SK-MEL-5 (cell line): ENCODE measurements at regions not wholly inside any gene's neighbourhood (a gene's known extent, or its start where the extent isn't known, plus 50 kb on each side); places are given as distances from the start of the nearest gene placed in this dataset.
A peak's percentile ranks its signal among the peaks of the same experiment; 100 is the strongest.

Experiments
- DNase-seq: peaks from one replicate; pipeline ENCODE4 v3.0.0-alpha.2; 2016; ENCODE audit warnings: low read depth, low spot score
- in situ Hi-C: cut with HindIII; loops from 2 replicates; pipeline ENCODE4 v1.10.0; 2016; ENCODE audit warnings: low sequenced_read_pairs, high pct_unique_total_duplicates, low pct_unique_long_range_greater_than_20kb

DNA sequence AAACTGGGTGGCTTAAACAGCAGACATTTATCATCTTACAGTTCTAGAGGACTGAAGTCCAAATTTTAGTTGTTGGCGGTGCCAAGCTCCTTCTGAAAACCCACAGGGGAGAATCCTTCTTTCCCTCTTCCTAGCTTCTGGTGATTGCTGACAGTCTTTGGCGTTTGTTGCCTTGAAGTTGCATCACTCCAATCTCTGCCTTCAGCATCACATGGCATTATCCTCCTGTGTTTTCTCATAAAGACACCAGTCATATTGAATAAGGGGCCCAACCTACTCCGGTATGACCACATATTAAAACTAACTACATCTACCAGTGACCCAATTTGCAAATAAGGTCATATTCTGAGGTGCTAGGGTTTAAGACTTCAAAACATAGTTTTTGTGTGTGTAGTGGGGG is 472.1 kb upstream of the IGFBP3 start:
- in situ Hi-C loops, result no loop called here
- DNase-seq, result no peak

DNA sequence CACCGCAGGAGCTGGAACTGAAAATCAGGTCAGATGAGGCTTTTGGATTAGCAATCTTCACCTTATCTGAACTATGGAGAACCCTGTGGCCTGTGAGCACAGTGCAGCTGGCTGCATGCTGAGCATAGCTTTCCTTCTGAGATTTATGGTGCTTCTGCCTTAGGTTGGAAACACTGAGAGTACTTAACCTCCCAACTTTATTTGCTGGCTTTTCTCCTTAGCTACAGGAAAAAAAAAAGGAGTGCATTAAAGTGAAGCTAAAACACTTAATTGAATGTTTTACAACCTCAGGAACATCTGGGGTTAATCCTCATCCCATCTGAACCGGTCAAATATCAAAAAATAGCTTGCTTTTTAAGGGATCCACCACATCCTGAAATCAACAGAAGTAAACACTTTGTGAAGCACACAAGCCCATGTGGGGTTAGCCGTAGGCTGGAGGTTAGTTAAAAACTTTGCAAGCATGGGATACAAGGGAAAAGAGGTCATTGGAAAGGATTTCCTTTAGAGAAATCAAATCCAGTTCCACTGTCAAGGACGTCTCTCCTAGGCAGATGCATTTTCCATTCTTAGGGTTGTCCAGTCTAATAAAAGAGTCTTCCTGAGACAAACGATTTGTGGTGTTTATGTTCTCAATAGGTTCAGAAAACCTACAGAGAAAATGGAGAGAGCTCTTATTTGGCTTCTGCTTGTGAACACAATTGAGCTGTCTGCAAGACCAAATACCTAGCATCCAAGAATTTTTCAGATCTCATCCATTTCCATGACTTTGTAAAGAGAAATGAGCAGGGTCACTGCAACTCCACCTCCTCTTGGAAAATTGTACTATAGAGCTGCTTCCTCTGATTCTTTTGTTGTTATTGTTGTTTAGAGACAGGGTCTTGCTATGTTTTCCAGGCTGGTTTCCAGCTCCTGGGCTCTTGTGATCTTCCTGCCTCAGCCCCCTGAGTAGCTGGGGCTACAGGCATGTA is 470.4 kb upstream of the IGFBP3 start:
- no peak for DNase-seq
- in situ Hi-C loops, result no loop called here

DNA sequence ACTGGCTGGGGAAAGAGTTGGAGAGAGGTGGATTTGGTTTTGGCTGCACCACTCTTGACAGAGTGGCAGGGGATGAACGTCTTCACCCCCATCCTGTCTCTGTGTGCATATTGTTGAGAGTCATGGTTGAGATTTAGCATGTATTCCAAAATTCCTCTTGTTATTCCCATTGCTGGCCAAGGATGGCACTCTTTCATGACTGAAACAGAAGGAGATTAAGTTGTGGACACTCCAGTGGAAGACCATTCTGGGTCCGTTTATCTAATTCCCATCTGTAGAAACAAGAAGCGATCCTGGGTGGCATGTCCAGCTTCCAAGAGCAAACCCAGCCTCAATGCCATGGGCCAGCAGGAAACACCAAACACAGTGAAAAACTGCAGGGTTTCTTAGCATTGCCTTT is 469.0 kb upstream of the IGFBP3 start:
- DNase-seq, result peak; percentile 22
- in situ Hi-C loops, result no loop called here

DNA sequence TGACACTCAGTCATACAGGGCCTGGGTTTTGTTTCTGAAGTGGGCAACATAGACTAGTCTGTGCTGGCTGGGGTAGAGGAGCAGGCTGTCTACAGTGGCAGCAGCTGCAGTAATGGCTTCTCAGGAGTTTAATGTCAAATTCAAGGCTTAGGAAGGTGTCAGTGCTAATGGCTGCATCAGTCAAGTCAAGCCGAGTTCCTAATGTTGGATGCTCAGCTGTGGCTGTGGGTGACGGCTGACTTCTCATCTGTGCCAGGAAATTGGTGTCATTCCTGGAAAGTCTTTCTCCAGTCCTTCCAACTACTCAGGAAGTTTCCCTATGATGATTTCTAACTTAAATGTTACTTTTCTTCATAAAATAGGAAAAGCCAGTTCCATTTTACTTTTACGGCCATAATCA is 468.1 kb upstream of the IGFBP3 start:
- in situ Hi-C loops, result no loop called here
- no peak for DNase-seq

DNA sequence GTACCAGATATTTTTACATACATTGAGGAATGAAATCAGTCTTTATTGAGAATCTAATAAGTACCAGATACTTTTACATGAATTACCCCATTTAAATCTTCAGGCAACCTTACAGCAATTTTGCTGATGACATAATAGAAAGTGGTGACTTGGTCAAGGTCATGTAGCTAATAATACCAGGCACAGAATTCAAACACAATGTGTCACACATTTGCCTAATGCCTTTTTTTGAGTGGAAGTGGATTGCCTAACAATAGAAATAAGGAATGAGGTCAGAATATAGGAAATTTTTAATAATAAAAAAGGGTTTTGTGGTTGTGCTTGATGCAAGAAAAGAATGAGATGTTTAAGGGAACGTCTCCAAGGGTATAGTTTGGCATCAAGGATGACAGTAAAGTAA is 466.6 kb upstream of the IGFBP3 start:
- no peak for DNase-seq
- in situ Hi-C loops, result no loop called here

DNA sequence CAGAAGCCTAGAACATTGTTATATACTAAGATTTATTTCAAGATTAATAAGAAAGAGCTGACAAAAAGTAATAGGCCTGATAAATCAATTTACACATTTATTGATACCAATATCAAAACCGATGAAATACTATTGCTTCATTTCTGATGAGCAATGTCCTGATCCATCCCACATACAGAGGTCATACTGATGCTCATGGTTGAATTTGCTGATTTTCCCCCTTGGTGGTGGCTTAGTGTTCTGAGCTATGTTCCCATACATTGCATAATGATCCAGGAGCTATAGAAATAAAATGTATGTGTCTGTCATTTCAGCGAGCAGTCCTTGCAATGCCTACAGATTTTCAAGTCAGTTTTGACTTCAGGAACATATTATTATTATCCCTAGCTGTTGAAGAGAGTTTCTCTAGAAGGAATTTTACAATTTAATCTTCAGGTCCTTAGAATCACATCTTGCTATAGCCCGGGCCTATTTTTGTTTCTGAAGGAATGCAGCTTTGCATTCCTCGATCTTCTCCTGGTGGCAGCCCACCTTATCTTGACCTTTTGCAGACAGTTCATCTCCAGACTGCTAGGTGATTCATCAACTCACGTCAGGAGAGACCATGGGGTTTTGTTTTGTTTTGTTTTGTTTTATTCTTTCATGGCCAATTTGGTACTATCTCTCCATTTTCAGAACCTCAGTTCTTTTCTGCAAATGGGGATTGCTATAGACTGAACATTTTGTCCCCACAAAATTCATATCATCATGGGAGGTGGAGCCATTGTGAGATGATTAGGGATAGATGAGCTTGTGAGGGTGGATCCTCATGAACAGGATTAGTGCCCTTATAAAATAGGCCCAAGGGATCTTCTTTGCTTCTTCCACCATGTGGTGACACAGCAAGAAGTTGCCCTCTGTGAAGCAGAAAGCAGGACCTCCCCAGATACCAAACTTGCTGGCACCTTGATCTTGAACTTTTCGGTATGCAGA is 465.6 kb upstream of the IGFBP3 start:
- in situ Hi-C loops, result no loop called here
- DNase-seq, result no peak

DNA sequence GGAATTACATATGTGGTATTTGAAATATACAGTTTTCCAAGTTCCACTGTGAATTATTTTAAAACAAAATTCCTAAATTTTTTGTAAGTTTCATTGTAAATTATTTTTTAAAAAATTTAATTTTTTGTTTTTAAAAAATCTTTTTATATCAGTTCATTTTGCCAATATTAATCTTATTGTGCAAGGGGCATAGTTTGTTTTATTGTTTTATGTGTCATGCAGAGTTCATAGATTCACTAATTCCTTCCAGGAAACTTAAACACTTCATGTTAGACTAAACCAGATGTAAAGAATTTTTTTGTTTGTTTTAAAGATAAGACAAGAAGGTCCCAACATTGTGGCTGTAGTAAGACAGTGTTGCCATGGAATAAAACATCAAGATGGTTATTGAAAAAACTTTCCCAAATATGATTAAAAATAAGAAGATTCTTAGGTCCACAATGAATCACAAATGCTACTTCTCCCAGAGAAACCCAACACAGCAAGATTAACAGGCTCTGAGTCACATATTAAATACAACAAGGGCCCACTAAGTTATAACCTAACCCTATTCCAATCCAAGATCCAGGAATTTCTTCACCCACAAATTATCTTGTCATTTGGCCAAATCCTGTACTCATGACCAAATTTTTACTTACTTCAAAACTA is 464.7 kb upstream of the IGFBP3 start:
- in situ Hi-C loops, result no loop called here
- DNase-seq, result no peak

DNA sequence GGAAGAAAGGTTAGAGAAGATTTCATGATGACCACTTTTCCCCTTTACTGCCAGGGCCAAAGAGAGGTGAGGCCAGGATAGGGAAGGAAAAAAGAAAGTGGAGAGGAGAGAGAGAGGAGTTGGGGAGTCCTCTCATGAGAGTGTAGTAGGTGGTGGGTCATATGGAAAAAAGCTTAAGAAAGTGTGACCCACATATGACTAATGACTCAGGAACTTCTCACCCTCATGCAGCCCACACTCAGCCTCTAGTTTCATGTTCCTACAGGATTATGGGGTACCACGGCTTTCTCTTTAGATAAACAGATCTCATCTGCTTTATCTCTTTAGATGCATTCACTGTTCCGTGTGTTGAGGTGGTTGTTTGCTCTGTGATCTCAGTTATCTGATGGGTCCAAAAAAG is 462.5 kb upstream of the IGFBP3 start:
- in situ Hi-C loops, result no loop called here

DNA sequence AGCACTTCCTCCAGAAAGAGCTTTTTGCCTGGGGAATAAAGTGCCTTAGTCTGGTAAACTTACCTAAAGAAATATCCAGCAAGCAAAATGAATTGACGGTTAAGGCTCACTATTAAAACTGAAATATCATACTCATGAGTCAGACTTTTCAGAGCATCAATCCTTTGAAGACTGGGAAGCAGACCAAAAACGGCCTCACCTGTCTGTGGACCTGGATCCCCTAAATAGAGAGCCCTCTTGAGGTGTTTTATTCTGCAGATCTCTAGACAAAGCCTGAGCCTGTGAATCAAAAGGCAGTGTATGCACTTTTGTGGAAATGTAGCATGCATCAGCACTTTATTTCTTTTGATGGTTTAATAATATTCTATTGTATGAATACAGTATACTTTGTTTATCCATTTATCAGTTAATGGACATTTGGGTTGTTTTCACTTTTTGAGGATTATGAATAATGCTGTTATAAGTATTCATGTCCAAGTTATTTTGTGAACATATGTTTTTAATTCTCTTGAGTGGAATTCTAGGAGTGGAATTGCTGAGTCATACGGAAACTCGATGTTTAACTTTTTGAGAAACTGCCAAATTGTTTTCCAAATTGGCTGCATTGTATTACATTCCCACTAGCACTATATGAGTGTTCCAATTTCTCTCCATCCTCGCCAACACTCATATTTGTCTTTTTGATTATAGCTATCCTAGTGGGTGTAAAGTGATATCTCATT is 449.0 kb upstream of the IGFBP3 start:
- in situ Hi-C loops, result no loop called here

More for the DNA sequence above, 462.5 kb upstream of the IGFBP3 start:
- DNase-seq, result no peak

DNA sequence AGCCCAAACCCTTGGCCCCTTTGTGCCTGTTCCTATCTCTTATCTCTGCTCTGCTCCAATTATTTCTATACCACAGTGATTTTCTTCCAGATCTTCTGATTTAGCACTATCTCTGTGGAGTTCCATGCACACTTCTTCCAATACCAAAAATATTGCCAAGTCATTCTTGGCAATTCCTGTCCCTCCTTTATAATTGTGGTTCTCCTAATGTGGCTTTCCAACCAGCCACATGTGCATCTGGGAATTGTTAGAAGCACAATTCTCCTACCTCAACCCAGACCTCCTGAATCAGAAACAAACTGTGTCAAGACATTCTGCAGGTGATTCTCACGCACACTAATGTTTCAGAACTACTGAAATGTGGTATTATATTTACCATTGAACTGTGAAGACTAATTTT is 447.8 kb upstream of the IGFBP3 start:
- in situ Hi-C loops, result no loop called here
- DNase-seq, result no peak

More for the DNA sequence above, 449.0 kb upstream of the IGFBP3 start:
- no peak for DNase-seq

DNA sequence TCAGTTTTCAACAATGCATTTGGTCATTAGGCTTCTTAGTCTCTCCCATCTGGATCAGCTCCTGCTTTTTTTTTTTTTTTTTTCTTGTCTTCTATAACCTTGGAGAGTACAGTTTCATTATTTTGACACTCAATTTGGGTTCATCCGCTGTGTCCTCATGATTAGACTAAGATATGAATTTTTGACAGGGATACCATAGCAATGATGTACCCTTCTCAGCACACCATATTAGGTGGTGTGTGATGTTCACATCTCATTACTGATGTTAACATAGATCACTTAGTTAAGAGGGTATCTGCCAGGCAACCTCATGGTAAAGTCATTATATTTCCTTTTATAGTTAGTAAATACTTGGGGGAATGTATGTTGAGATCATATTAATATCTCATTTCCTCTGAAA is 445.5 kb upstream of the IGFBP3 start:
- in situ Hi-C loops, result no loop called here
- no peak for DNase-seq

DNA sequence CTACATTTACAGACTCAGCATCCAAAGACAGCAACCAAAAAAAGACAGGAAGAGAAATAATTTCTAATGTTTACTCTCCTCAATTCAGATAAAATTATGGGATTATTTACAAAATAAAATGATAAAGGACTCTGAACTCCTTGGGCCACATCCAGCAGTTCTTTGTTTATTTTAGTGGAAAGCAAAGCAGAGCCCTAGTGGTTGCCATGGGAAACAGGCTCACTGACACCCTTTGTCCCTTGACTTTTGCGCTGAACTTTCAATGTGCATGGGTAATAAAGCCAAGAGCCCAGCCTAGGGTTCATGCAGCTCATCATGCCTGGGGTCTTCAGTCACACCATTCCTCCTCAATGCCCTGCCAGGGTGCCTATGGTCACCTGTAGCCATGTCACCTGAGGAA is 442.6 kb upstream of the IGFBP3 start:
- in situ Hi-C loops, result no loop called here
- DNase-seq, result no peak

DNA sequence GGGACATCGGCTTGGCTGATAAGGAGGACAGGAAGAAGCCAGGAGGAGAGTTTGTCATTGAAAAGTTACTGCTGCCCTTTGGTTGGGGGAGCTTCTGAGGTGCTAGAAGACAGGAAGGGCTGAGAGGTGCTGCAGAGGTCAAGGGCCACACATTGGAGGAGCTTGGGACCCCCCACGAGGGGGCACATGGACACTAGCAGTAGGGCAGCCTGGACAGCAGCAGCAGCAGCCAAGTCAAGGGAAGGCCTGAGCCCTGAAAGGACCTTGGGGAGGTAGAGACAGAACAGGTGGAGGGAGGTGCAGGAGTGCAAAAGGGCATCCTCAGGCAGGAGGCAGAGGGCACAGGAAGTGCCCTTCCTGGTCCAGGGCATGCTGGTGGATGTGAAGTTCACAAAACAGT is 439.7 kb upstream of the IGFBP3 start:
- peak; percentile 26 for DNase-seq
- in situ Hi-C loops, result no loop called here

DNA sequence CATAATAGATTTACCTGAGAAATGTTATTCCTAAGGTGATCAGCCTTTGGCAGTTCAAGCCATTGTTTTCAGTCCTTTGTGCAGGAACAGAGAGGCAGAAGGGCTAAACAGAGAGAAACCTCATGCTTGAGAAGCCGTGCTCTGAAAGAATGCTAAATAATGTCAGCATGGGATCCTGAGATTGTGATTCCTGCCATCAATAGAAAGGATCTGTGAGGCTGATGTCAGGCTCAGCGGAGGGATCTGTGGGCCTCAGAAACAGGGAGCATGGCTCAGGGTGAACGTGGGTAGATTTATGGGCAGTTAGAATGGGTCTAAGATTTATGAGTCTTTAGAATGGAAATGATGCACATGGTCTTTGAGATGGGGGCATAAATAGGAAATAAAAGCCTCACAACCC is 439.2 kb upstream of the IGFBP3 start:
- in situ Hi-C loops, result no loop called here

DNA sequence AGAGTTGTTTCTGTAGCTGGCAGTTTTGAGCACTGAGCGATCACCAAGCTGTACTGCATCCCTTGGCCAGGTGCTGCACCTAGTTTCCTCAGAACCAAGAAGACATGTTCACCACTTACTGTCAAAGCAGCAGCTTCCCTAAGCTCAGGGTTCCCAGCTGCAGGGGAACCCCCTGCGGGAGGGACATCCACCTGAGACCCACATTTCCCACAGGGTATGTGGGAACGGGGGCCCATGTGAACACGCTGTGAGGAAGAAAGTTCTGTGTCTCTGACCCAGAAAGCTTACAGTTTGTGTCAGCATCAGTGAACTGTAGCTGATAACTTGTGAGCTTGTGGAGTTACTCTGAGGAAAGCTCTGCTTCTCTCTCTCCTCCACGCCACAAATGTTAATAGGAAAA is 436.8 kb upstream of the IGFBP3 start:
- DNase-seq, result no peak
- in situ Hi-C loops, result no loop called here

More for the DNA sequence above, 439.2 kb upstream of the IGFBP3 start:
- no peak for DNase-seq

DNA sequence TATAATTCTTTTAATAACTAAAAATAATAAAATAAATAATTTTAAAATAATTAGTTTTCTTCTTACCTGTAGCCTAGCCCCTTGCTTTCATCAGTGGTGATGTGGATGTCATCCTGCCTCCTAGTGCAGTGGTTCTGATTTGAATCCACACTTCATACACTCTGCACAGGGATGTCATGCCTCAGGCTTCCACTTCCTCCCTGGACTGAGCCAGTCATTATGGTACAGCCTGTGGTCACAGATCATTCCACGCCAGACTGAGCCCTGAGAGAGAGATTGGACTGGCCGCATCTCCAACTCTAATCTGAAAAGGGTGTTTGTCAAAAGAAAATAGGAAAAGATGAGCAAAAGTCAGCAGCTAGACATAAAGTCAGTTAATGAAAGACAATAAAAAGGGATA is 436.2 kb upstream of the IGFBP3 start:
- no peak for DNase-seq

DNA sequence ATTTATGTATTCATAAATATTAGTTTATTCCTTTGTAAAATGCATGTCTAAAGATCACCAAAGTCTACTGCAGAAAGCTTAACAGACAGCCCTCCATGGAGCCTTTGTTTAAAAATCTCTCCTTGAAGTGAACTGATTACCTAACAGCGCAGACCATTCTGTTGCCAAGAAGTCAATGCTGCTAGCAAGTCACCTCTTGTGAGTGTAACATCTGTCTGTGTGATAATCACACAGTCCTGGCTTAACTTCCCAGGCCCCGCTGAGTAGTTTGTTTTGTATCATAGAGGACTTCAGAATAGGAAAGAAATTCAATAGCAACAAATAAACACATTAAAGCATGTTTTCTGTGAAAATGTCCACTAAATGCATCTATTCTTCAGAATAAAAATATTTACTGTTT is 435.3 kb upstream of the IGFBP3 start:
- in situ Hi-C loops, result no loop called here
- no peak for DNase-seq

More for the DNA sequence above, 436.2 kb upstream of the IGFBP3 start:
- in situ Hi-C loops, result no loop called here
